ENCODE measurements at regions not wholly inside any gene's neighbourhood (a gene's known extent, or its start where the extent isn't known, plus 50 kb on each side); places are given as distances from the start of the nearest gene placed in this dataset.
"Not testable (repeated sequence)": the region's sequence is repeated elsewhere in the genome, so short reads cannot be mapped to it uniquely, and the experiment has no call there.

DNA sequence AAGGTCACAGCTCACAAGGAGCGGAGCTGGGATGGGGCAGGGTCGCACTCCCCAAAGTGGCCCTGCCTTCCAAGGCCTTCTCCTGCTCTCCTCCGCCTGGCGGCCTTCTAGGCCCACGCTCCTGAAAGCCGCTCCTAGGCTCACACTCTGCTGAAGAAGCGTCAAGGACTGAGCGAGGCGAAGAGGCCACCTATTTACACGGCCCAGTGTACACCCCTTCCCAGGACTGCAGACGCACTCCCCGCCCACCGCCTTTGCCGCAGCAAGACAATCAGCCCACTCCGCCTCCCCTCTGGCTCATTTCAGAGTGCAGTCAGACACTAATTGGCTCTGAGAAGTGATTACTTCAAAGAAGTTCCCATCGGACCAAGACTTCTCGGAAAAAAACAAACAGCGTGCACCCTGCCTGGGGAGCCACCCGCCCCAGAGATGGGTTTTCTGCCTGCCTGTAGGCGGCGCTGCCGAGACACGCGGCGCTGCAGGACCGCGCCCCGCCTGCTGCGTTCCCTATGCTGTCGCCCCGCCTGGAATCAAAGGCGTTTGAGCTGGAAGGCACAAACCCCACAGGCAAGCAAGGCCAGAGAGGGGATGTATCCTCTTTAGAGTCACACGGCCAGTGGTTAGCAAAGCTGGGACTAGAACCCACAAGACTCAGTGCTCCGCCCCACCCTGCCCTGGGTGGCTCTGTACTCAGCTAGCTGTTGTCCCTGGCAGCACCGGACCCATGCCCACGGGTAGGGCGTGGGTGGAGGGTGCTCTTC, 414.8 kb downstream of the BUD13 start:
- Histone ChIP-seq H3K27me3 (replicated peaks) (no peaks in the 10 kb centered on the region), H3K4me3 (no peak overlapping the region), H3K27ac (no peak overlapping the region), H3K36me3 (no peaks in the 10 kb centered on the region), H3K9me3 (replicated peaks) (no peaks in the 10 kb centered on the region), H3K4me1 (replicated peaks) (no peaks in the 10 kb centered on the region)
- no peak for DNase-seq (ENCODE audit: low read depth in 1 of 2, low spot score in 2 of 2)

DNA sequence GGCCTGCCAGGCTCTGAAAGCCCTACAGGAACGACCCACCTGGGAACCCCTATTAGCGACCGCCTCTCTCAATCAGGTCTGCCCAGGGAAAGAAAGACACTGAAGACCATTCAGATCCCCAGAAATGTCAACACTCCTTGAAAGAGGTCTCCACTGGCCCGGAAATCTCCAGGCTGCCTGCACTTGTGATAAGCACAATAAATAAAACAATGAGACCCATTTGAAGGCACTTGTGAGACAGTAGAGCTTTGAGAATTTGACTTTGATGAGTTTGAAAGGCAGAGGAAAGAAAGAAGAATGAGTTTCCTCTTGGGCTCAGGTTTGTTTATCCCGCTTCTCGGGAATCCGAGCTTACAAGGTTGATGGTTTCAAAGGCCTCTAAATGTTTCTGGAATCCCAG, 416.3 kb downstream of the BUD13 start:
- no peaks in the 10 kb centered on the region for H3K9me3 ChIP-seq (replicated peaks)
- H3K27ac ChIP-seq, result no peak overlapping the region
- H3K36me3 ChIP-seq, result no peaks in the 10 kb centered on the region
- H3K4me3 ChIP-seq, result no peak overlapping the region
- no peak for DNase-seq (ENCODE audit: low read depth in 1 of 2, low spot score in 2 of 2)
- H3K27me3 ChIP-seq (replicated peaks), result no peaks in the 10 kb centered on the region
- H3K4me1 ChIP-seq (replicated peaks), result no peaks in the 10 kb centered on the region

DNA sequence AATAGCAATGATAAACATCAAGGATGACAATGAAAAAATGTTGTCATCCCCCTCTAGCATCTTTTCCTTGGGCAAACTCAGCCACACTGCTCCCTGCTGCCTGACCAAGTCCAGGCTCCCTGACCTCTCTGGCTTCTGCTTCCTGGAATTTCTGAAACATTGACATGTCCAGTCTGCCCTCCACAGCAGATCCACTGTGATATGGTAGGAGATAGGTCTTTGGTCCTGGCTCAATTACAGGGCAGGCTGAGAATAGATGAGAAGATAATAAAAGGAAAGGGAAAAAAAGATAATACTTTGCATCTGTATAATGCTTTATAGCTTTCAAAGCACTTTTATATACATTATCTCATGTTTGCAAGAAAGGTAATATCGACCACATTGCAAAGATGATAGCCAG, 417.7 kb downstream of the BUD13 start:
- H3K9me3 ChIP-seq (replicated peaks), result no peaks in the 10 kb centered on the region
- no peaks in the 10 kb centered on the region for H3K4me1 ChIP-seq (replicated peaks)
- no peaks in the 10 kb centered on the region for H3K36me3 ChIP-seq
- no peak for DNase-seq (ENCODE audit: low read depth in 1 of 2, low spot score in 2 of 2)
- H3K27me3 ChIP-seq (replicated peaks), result no peaks in the 10 kb centered on the region
- H3K4me3 ChIP-seq, result no peak overlapping the region
- H3K27ac ChIP-seq, result no peak overlapping the region

DNA sequence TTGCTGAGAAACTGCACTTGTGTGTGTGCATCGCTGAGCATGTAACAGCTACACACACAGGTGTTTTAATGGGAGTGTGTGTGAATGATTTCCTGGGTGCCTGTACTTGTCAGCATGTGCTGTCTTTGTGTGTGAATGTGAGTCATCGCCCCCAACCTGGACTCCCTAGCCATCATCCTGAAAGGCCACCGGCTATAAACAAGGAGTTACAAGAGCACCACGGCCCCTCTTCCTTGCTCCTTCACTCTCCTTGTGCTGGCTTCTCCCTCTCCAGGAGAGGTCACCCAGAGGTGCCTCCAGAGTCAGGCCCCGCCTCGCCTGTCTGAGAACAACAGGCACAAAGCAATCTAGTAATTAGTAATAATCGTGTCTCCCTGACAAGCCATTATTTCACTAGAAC, 419.2 kb downstream of the BUD13 start:
- Histone ChIP-seq H3K9me3 (replicated peaks) (no peaks in the 10 kb centered on the region), H3K36me3 (no peaks in the 10 kb centered on the region), H3K4me3 (no peak overlapping the region), H3K4me1 (replicated peaks) (no peaks in the 10 kb centered on the region), H3K27ac (no peak overlapping the region), H3K27me3 (replicated peaks) (no peaks in the 10 kb centered on the region)
- no peak for DNase-seq (ENCODE audit: low read depth in 1 of 2, low spot score in 2 of 2)

DNA sequence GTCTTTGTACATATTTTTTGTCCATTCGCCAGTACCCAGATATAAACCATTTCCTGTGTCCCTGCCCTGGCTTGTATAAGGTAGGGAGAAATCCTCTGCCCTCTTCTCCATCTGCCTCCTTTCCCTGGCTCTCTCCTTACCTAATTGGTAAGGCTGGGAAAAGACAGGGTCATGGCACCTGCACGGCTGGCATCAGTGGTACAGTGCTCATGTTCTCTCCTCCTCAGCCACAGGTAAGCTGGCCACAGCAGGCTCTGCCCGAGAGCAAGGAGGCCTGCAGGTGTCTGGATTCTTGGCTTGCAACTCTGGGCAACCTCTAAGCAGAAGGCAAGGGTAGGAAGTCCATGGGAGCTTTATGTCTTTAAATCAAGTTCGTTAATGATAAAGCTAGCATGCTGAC, 419.9 kb downstream of the BUD13 start:
- H3K4me1 ChIP-seq (replicated peaks), result no peaks in the 10 kb centered on the region
- DNase-seq (ENCODE audit: low read depth in 1 of 2, low spot score in 2 of 2), result no peak
- H3K4me3 ChIP-seq, result no peak overlapping the region
- H3K9me3 ChIP-seq (replicated peaks), result no peaks in the 10 kb centered on the region
- no peaks in the 10 kb centered on the region for H3K27me3 ChIP-seq (replicated peaks)
- H3K27ac ChIP-seq, result no peak overlapping the region
- H3K36me3 ChIP-seq, result no peaks in the 10 kb centered on the region

DNA sequence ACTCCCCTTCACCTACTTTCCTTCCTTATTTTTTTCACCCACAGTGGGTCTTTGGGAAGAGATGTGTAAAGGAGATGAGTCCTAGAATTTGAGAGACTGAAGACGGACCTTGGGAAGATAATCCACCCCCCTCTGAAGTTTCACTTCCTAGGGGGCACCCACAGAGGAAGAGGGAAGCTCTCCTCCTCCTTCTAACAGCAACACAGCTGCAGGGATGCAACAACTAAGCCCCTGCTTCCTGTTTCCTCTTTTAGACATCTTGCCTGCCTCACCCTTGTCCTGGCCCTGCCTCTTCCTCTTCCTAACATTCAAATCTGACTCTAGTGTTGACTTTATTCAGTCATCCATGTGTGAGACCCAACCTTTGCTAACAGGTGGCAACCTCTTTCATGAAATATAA, 424.6 kb downstream of the BUD13 start:
- no peak overlapping the region for H3K4me3 ChIP-seq
- no peaks in the 10 kb centered on the region for H3K4me1 ChIP-seq (replicated peaks)
- H3K36me3 ChIP-seq, result no peaks in the 10 kb centered on the region
- H3K27ac ChIP-seq, result no peak overlapping the region
- H3K9me3 ChIP-seq (replicated peaks), result no peaks in the 10 kb centered on the region
- H3K27me3 ChIP-seq (replicated peaks), result no peaks in the 10 kb centered on the region
- DNase-seq (ENCODE audit: low read depth in 1 of 2, low spot score in 2 of 2), result no peak

DNA sequence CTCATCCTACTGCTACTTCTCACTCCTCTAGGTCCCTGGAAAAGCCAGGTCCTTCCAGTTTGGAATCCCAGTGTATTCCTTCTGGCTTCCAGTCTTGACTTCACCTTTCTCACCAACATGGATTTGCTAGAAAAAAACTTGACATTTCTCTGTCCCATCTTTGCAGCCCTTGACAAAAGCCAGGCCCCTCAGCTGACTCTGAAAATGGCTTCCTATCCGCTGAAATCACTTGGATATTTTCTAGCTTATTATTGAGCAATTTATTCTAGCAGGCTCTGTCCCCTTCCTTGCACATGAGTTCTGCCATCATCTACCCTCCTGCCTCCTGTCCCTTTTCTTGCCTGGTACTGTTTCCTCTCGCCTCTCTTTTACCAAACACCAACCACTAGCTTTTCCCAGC, 427.2 kb downstream of the BUD13 start:
- H3K36me3 ChIP-seq, result no peaks in the 10 kb centered on the region
- H3K9me3 ChIP-seq (replicated peaks), result no peaks in the 10 kb centered on the region
- H3K27ac ChIP-seq, result no peak overlapping the region
- H3K4me3 ChIP-seq, result no peak overlapping the region
- no peaks in the 10 kb centered on the region for H3K27me3 ChIP-seq (replicated peaks)
- no peak for DNase-seq (ENCODE audit: low read depth in 1 of 2, low spot score in 2 of 2)
- no peaks in the 10 kb centered on the region for H3K4me1 ChIP-seq (replicated peaks)

DNA sequence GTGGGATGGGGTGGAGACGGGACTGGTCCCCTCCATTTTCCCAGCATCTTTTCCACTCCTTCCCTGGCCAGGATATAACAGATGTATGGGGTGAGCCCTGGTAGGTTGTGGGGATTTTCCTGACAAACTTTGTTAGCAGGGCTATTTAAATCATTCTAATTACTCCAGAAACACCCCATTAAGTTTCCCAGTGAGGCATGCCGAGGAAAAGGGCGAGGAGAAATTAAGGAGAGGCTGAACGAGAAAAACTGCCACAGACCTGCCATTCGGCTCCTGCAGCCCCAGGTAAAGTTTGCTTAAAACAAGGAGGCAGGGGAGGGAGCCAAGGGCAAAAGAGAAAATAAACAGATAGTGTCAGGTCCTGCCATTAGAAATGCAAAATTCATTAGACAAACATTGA, 428.2 kb downstream of the BUD13 start:
- no peak for DNase-seq (ENCODE audit: low read depth in 1 of 2, low spot score in 2 of 2)
- H3K27me3 ChIP-seq (replicated peaks), result no peaks in the 10 kb centered on the region
- no peak overlapping the region for H3K27ac ChIP-seq
- H3K4me1 ChIP-seq (replicated peaks), result no peaks in the 10 kb centered on the region
- H3K4me3 ChIP-seq, result no peak overlapping the region
- H3K9me3 ChIP-seq (replicated peaks), result no peaks in the 10 kb centered on the region
- H3K36me3 ChIP-seq, result no peaks in the 10 kb centered on the region

DNA sequence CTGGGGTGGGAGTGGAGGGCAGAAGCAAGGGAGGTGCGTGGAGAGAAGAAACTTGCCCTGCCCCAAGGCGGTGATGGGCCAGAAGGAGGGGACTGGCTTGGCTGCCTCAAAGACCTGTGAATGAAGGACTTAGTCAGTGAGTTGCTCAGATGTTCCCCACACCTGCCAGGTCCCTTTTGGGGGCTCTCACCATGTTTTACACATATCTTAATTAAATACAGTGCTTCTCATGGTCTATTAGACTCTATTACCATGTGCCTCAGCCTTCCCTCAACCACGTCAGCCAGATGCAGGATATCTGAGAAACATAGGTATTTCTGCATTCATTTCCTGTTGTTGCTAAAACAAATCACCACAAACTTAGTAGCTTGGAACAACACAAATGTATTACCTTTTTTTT, 429.5 kb downstream of the BUD13 start:
- no peaks in the 10 kb centered on the region for H3K4me1 ChIP-seq (replicated peaks)
- H3K4me3 ChIP-seq, result no peak overlapping the region
- H3K9me3 ChIP-seq (replicated peaks), result no peaks in the 10 kb centered on the region
- no peak overlapping the region for H3K27ac ChIP-seq
- DNase-seq (ENCODE audit: low read depth in 1 of 2, low spot score in 2 of 2), result no peak
- no peaks in the 10 kb centered on the region for H3K27me3 ChIP-seq (replicated peaks)
- no peaks in the 10 kb centered on the region for H3K36me3 ChIP-seq

DNA sequence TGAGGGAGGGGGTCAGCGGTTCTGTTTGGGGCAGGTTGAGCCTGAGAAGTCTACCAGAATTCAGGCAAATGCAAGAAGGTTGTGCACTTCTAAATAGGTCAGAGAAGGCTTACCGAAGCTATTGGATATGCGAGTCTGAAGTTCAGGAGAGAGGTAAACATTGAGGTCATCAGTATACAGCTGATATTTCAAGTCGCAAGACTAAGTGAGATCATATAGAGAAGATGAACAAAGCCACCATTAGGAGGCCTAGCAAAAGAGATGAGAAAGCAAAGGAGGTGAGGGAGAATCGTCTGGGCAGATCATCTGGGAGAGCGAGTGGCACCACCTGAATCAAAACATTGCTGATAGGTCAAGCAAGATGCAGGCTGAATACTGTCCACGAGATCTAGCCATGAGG, 430.6 kb downstream of the BUD13 start:
- DNase-seq (ENCODE audit: low read depth in 1 of 2, low spot score in 2 of 2), result no peak
- Histone ChIP-seq H3K9me3 (replicated peaks) (no peaks in the 10 kb centered on the region), H3K27ac (no peak overlapping the region), H3K27me3 (replicated peaks) (no peaks in the 10 kb centered on the region), H3K4me3 (no peak overlapping the region), H3K36me3 (no peaks in the 10 kb centered on the region), H3K4me1 (replicated peaks) (no peaks in the 10 kb centered on the region)

DNA sequence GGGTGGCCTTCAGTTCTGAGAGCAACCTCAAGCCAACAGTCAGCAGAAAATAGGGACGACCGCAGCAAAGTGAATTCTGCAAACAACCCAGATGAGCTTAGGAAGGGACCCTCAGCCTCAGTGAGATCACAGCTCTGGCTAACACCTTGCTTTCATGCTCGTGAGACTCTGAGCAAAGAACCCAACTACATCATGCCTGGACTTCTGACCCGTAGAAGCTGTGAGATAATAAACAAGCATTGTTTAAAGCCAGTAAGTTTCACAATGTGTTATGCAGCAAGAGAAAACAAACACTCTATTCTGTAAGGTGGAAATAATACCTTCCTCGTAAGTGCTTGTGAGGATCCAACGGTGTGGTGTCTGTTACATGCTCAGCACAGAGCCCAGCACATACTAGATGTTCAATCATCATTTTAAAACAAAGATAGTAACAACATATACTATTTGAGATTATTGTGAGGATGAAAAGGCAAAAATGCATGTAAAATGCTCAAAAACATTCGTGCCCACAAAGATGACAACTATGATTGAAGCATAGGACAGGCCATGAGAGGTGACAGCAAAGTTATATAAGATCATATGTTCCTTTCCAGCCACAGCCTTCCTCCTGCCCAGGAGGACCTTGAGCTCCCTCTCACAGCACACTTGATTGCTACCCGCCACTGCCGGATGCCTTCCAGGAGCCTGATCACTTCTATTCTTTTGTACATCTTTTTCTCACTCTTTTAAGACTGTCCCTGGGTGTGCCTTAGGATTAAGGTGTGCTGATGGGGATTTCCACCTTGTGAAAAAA, 433.3 kb downstream of the BUD13 start:
- DNase-seq (ENCODE audit: low read depth in 1 of 2, low spot score in 2 of 2), result no peak
- Histone ChIP-seq H3K27me3 (replicated peaks) (no peaks in the 10 kb centered on the region), H3K4me3 (no peak overlapping the region), H3K27ac (no peak overlapping the region), H3K9me3 (replicated peaks) (no peaks in the 10 kb centered on the region), H3K4me1 (replicated peaks) (no peaks in the 10 kb centered on the region), H3K36me3 (no peaks in the 10 kb centered on the region)

DNA sequence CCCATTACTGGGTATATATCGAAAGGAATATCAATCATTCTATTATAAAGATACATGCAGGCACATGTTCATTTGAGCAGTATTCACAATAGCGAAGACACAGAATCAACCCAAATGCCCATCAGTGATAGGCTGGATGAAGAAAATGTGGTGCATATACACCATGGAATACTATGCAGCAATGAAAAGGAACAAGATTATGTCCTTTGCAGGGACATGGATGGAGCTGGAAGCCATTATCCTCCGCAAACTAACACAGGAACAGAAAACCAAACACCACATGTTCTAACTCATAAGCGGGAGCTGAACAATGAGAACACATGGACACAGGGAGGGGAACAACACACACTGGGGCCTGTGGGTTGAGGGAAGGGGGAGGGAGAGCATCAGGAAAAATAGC, 434.3 kb downstream of the BUD13 start:
- not testable (repeated sequence) for H3K27me3 ChIP-seq (replicated peaks); H3K36me3 ChIP-seq; H3K27ac ChIP-seq; H3K4me1 ChIP-seq (replicated peaks); DNase-seq (ENCODE audit: low read depth in 1 of 2, low spot score in 2 of 2); H3K4me3 ChIP-seq; H3K9me3 ChIP-seq (replicated peaks)

DNA sequence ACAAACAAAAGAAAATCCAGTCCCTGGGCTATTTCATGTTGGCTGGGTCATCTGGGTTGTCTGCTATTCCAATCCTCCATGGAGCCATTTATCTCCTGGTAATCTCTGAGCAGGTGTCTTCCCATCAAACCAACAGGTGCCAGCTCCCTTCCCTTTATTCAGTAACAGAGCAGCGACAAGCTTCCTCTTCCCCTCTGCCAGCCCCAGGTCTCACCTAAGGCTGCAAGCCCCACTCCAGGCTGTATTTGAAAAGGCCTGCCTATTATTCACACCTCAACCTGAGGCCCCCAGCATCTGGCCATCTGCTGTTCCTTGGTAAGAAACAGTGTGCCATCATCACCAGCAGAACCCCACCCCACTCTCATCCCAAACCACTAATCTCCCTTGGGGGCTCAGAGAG, 436.2 kb downstream of the BUD13 start:
- no peaks in the 10 kb centered on the region for H3K9me3 ChIP-seq (replicated peaks)
- H3K27ac ChIP-seq, result no peak overlapping the region
- no peaks in the 10 kb centered on the region for H3K27me3 ChIP-seq (replicated peaks)
- H3K36me3 ChIP-seq, result no peaks in the 10 kb centered on the region
- no peaks in the 10 kb centered on the region for H3K4me1 ChIP-seq (replicated peaks)
- H3K4me3 ChIP-seq, result no peak overlapping the region
- DNase-seq (ENCODE audit: low read depth in 1 of 2, low spot score in 2 of 2), result no peak

DNA sequence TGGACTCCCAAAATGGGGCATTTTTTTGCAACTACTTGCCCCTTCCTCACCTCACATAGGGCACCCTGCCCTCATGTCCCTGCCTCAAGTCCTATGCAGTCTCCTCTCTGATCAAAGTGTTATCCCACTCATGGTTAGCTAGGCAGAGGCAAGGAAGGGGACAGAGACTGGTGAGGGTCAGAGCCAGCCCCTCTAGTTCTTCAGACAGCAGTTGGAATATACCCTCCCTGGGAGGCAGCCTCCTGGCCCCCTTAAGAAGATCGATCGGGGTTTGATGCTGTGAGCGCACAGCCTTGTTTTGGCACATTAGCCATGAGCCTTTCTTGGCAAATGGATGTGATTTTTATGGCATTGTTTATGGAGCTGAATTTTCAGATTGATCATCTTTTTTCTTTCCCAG, 436.9 kb downstream of the BUD13 start:
- DNase-seq (ENCODE audit: low read depth in 1 of 2, low spot score in 2 of 2), result no peak
- Histone ChIP-seq H3K27me3 (replicated peaks) (no peaks in the 10 kb centered on the region), H3K36me3 (no peaks in the 10 kb centered on the region), H3K4me1 (replicated peaks) (no peaks in the 10 kb centered on the region), H3K4me3 (no peak overlapping the region), H3K9me3 (replicated peaks) (no peaks in the 10 kb centered on the region), H3K27ac (no peak overlapping the region)

All from SJSA1 (cell line).